Endometrium (tissue), 2 donors: ENCODE measurements at regions not wholly inside any gene's neighbourhood (a gene's known extent, or its start where the extent isn't known, plus 50 kb on each side); places are given as distances from the start of the nearest gene placed in this dataset.
A peak's percentile ranks its signal among the peaks of the same experiment; 100 is the strongest.

Source experiments
- FAIRE-seq: peaks from 2 replicates; lab custom pipeline; 2012; peaks lifted over from hg19 to GRCh38; lab: Jason Lieb, UNC
- donor health status: control.
- donor health status: control.

DNA sequence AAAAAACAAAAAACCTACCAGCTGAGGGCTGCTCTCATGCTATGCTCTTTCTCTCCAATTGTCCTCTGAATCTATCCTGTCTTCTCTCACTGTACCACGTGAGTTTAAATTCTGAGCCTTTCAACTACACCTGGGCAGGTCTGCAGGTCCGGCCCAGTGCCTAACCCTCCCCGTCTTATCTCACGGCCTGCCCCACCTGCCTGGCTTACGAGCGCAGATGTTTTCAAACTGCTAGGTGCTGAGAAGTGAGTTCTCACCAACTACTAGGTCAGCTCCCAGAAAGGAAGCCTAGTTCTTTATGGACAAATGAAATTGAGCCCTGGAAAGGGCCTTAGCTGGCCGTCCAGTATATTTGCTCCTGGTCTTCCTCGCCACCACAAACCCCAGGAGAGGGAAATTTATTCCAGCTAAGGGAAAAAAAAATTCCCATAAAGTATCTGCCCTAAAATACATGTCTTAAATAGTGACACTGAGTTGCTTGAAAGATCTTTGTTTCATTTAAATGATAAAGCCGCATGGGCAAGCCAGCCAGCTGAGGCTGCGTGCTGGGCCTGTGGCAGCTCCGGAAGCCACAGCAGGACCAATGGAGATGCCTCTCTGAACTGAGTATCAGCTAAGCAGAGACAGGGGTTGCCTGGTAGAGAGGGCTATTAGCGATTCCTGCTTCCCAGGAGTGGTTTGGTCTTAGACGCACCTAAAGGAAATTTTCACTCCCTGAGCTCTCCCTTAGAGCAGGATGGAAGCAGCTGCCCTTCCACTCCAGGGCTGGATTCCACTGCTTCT is 92.5 kb upstream of the NCK2 start:
- FAIRE-seq = no peak

DNA sequence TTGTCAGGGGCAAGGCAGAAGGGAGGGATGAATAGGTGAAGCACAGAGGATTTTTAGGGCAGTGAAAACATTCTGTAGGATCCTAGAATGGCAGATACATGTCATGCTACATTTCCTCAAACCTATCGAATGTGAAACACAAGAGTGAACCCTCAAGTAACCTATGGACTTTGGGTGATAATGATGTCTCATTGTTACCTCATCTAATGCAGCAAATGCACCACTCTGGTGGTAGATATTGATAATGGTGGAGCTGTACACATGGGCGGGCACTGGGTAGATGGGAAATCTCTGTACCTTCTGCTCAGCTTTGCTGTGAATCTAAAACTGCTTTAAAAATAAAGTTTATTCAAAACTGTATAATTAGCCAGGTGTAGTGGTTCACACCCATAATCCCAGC is 95.2 kb upstream of the NCK2 start:
- no peak for FAIRE-seq

DNA sequence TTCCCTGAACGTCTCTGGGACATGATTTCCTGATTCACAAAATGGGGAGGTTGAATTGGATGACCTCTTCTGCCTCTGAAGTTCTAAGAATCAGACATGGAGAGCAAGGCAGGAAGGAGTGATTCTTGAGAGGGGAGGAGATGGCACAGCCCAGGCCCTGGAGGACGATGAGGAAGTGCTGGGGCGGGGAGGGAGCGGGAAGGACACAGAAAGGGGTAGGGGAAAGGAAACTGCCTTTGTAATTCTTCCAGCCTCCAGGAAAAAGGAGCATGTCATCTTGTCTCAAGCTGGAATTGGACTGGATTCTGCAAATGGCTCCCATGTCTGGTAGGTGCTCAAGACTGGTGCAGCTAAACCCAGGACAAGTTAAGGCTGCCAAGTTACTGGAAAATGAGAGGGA is 97.0 kb upstream of the NCK2 start:
- FAIRE-seq = no peak

DNA sequence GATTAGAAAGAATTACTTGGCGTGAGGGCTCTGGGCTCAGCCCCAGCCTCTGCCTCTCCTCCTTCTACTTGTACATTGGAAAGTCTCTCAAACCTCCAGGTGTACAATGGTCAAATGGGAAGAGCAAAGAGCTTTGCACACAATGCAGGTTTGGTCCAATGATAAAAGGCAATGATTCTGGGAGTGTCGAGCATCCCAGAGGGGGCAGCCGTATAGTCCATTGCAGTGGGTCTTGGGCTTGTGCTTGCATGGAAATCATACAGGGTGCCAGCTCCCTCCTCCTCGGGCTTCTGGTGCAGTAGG is 98.0 kb upstream of the NCK2 start:
- no peak for FAIRE-seq

DNA sequence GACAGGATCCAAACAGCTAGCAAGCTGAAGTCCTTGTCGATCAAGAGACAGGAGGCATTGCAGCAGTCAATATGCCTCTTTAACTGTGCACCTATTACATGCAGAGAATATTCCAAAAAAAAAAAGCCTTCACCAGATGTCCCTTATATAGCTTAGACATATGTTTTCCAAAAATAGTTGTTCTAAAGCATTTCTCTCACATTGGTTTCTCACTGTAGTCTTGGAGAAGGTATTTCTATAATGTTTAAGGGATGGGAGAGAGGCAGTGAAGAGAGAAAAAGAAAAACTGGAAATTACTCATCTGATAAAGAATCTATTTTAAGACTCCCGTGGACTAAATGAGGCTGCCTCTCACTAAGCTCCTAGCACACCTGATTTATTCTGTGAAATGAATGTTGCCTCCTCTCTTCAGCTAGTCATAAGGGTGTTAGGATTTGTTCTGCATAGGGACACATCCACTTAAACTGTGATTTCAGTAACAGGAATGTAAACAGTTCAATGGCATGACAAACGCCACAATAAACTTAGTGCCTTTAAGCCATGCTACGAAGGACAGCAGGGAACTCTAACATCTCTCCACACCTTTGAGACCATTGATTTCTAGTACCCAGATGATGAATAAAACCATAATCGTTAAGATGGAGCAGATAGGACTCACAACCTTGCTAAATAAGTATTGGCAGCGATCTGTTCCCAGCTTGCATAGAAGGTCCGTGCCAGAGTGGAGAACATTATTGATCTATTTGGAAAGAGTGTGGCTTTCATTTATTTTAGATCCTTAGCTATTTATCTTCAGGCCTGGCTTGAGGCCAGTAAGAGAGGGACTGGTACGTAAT is 98.6 kb upstream of the NCK2 start:
- FAIRE-seq = no peak

DNA sequence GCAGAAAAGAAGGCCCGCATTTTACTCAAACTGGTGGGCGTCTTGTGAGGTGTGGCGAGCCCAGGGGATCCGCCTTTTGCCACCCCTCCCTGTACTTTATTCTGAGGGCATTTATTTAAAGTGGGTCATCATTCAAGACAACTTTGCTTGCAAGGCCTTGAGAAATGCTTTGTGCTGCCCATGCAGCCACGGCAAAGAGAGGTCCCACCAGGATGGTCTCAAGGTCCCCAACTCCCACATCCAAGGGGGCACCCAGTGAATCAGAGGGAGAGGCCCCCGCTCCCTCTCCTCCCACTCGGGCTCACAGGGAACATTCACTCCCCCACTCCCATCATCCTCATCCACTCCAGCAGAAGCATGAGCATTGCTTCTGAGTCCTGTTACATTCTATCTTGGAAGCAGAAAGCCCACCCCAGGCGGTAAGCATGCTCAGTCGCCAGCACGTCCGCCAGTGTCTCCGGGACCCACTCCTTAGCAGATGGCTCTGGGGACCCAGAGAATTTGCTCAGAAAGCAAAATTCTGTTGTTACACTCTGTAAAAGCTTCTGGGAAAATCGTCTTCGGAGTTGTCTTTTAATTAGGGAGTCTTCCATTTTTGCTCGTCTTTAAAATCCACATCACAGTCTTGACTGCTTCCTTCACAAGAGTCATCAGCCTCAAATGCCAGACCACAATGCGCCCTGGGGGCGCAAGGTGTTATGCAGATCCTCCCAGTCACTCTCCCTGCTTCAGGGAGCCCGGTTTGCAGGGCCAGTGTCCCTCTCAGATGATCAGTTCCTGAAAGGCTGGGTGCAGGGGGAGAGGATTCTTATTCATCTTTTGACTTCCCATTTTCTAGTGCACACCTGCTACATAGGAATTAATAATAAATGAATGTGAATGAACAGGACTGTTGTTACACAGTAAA is 99.4 kb upstream of the NCK2 start:
- no peak for FAIRE-seq

DNA sequence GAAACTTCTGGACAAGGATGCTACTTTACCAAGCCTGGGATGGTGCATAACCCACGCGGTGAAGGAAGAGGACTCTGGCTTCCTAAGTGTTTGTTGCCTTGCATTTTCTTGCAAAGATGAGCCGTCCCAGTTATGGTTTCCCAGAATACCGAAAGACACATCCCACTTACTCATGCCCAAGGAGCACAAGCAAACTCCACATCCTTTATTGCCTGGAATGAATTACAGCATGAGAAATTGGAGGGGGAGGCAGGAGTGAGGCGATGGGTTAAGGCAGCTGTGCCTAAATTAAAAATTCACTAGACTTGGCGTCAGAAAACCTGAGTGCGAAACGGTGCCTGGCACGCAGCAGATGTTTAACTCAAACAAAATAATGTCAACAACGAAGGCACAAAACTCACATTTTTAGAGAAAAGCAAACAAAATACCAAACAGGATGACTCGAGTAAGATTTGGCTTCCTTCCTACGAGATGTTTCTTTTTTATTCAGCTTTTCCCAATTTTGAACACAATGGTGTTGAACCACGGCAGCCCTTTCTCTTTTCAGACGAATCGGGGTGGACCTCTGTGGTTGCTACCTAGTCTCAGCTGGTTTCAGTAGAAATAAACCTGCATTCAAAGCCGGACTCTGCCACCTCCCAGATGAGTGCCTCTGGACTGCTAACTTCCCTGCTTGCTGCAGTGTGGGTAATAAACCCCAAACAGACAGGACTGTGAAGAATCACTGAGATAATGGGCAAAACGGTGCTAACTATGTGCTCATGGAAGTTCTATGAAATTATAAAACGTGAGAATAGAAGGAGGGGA is 100.3 kb upstream of the NCK2 start:
- FAIRE-seq = peak; percentile 31

DNA sequence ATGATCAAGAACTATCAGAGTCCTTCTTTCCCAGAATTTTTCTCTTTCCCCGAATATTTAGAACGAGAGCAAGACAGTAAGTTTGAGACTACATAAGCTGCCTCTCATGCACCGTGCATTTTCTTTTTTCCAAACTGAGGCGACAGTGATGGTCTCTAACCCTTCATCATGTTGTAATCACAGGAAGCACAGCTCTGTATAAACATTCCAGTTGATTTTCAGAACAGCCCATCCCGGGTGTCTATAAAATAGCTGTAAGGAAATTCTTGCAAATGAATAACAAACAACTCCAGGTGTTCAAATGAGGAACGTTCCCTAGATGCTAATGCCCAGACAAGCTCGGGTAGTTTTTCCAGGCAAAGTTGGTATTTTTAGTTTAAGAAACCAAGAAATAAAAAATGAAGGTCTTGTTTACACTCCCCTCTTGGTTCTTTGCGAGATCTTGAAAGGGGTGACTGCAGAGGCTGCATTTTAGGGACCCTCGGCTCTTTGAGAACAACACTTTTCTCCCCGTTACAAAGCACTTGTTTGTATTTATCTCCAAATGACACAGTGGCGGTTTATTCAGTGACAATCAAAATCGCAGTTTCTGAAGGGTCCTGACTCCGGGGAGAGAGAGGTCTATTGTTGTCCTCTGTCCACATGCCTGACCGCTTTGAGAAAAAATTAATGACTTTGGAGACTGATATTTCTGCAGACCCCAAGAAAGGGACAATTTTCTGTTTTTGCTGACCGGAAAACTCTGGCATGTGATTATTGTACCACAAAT is 101.1 kb upstream of the NCK2 start:
- no peak for FAIRE-seq

DNA sequence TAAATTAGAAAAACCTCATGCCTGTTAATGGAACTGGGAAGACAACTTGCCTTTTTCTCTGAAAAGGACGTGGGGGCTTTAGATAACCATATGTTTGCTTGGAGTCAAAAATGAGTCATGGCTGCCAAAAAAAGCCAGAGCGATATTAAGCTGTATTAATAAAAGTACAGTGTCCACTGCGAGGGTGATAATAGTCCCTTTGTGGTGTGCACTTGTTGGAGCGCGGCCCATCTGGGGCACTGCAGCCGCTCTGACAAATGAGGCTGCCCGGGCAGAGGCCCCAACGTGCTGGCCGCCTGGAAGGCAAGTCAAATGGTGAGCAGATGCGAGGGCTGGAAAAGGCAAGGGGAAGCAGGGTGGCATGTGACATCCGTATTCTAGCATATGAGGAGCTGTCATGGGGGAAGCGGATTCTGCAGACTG is 103.3 kb upstream of the NCK2 start:
- FAIRE-seq = no peak

DNA sequence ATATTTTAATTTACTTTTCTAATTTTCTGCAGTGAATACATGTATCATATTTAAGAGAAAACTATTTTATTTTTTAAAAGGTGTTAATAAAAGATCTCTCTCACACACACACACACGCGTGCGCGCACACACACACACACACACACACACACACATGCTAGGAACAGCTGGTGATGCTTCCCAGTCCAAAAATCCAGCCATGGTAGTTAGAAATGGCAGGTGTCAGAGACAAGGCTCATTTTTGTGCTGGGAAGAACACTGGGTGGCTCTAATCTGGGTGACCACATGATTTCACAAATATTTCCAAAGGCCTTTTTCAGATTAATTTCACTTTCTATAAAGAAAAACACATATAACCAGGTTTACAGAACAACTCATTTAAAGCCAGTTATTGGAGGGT is 104.5 kb upstream of the NCK2 start:
- no peak for FAIRE-seq

DNA sequence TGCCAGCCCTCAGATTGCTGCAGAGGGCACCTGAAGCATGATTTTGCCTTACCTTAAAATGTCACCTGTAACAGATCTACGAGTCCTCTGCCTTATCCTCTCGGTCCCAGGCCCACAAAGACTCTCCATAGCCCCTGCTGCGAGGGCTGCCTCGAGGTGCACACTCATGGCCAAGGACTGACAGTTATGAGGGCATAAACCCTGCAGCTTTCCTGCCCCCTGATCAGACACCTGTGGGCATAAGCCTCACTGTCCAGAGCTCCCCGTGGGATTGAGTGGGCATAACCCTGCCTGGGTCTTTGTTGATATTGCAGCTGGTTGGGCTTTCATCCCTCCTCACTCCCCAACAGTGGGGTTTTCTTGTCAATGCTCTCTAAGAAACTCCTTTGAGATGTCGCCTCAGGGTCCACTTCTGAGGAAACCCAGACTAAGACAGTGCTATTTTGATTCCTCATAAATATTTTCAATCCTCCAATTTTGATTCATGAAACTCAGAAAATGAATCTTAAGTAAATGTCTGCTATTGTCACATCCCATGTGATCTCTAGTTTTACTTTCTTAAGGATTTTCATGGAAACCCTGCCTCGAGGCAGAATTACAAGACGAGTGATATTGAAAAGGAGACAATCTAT is 108.5 kb upstream of the NCK2 start:
- no peak for FAIRE-seq

DNA sequence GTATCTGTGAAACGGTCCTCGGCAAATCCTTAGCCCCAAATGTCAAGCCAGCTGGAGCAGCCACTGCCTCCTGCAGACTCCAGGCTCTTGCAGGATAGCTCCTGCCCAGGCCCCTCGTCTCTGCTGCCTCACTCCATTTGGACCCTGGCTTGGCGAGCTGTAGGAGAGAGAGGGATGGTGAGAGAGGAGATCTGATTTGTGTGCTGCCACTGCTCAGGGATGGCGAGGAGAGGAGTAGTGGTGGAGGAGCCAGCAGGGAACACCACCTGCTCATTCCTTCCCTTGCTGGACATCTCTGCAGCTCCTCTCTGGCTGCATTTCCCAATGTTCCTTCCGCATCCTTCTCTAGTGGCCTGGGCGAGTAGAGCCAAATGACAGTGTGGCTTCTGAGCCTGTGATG is 109.1 kb upstream of the NCK2 start:
- FAIRE-seq = no peak

DNA sequence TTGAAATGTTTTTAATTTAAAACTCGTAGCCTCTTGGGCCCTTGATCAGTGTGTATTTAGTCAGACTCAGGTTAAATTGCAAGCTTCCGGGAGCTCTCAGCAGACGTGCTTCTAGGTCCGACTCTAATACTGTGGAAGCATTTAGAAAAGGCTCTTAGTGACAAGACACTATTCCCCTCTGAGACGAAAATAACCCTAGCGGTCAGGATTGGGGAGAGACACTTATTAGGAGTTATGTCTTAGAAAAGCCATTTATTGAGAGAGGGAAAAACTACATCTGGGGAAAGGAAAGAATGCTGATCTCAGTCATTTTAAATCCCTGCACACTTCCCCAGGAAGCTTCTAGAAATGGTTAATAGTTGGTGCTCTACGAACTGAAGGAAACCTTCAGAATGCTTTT is 110.5 kb upstream of the NCK2 start:
- no peak for FAIRE-seq

DNA sequence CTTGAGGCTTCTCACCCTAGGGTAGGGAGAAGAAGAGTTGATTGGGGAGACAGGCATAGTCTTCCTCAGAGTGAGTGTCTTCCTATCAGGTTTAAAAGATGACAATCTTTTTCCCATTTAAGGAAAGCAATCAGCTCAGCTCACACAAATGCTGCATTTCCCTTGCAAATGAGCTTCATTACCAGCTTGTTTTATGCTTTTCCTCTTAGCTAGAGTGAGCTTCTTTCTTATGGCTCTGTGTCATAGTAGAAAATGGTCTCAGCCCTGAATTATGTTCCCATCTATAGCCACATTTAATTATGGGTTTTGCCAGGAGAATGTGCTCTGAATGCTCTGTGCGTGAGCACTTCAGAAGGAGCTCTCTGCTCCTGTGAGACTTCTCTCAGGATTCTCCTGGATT is 112.8 kb upstream of the NCK2 start:
- no peak for FAIRE-seq

DNA sequence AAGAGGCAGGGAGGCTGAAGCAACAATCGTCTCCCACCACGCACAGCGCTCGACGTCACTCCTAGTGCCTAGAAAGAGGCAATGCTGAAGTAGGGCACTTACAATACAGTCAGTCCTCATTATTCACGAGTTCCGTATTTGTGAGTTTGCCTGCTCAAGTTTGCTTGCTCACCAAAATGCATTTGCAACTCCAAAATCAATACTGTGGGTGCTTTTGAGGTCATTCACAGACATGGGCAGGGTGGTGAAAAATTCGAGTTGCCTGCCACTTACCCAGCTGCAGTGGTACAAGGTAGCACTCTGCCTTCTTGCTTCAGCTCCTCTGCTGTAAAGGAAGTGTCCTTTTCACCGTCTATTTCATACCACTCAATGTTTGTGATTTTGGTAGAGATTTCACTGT is 113.7 kb upstream of the NCK2 start:
- no peak for FAIRE-seq

DNA sequence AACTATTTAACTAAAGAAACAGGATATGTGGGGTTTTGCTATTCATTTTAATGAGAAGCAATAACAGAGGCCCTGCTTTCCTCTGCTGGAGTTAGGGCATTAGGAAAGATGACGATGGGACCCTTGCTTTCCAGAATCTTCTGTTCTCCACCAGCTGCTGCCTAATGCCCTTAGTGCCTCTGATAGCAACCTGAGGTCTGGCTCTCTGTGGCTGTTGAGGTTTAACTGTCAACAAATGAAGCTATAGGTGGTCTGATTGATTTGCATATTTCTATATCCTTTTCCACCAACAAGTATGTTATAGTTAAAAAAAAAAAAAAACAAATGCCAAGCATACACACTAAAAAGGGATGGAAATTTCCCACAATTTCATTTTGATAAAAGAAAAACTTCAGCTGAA is 115.1 kb upstream of the NCK2 start:
- FAIRE-seq = no peak

DNA sequence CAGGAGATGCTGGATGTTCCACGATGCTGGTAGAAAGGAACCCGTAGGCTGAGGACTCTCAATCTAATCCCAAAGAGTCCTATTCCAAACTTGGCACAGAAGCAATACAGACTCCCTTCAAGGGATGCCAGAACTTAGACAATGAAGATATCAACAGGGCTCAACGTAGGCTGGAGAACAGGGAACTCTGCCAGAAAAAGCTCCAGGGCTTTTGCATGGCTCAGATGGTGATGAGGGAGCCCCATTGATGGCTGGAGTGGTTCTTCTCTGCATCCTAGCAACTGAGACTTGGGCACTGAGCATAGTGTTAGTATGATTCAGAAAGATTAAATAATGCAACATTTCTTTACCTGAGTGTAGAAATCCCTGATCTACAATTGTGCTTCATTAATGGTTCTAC is 117.2 kb upstream of the NCK2 start:
- FAIRE-seq = no peak

DNA sequence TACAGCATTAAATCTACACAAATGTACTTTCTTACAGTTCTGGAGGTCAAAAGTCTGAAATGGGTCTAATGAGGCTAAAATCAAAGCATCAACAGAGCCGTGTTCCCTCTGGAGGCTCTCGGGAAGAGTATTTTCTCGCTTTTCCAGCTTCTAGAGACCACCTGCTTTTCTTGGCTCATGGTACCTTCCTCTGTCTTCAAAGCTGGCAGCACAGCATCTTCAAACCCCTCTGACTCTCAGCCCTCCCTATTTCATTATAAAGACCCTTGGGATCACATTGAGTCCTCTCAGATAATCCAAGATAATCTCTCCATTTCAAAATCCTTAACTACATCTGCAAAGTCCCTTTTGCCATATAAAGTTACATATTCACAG is 117.8 kb upstream of the NCK2 start:
- FAIRE-seq = no peak

DNA sequence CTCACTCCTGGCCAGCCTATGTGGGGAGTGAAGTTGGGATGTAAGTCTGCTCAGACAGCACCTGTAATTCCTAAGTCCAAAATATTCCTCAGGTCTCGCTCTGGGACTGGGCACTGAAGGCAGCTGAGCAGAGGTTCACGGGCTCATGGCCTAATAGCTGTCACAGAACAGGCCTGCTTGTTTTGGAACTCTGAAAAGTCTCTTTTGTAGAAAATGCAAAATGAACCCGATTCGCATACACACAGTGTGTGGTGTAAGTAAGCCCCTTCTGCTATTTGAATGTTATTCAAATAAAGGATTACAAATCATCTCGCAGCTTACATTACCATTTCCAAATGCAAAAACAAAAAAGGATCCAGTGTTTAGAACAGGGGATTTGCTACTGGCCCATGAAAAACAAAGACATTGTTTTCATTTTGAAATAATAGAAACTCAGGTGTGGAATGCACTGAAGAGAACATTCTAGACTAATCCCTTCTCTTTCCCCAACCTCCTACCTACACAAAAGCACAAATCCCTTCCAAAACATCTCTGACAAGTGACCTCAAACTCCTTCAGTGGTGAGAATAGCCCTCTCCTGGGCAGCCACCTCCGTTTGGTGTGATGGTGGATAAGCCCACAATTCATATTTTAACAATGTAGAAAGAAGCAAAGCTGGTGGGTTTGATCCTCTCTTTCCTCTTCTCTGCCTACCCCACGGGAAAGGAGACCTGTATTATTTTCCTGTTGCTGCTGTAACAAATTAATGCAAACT is 118.3 kb upstream of the NCK2 start:
- FAIRE-seq = no peak

DNA sequence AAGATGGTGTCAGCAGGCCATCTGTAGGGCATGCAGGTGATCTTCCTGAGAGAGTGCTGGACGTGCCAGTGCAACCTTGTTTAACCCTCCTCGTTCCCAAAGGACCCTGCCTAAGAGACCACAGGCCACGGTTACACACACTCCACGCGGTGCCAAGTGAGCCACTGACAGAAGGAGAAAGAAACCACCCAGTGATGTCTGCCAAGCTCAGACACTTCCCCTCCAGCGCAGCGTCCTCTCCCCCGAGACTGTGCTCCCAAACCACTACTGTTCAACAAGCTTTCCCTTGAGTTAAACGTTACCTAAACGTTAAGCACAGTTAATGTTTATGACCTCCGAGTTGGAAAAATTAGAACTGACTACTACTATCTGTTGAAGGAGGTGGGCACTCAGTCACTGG is 119.1 kb upstream of the NCK2 start:
- no peak for FAIRE-seq
